GM18951 (cell line): ENCODE measurements at regions not wholly inside any gene's neighbourhood (a gene's known extent, or its start where the extent isn't known, plus 50 kb on each side); places are given as distances from the start of the nearest gene placed in this dataset.

Source experiments
- POLR2A ChIP-seq: IDR thresholded peaks from 4 replicates; pipeline ENCODE4 v1.6.1; 2011; ENCODE audit warnings: mild to moderate bottlenecking; ENCODE audit not compliant: insufficient read length, insufficient read depth; ENCODE audit errors: extremely low read depth
- in situ Hi-C: fragments of 300-500 bp; cut with MboI; formaldehyde crosslinking; loops from one replicate; pipeline ENCODE4 v1.12.0; 2022; ENCODE audit warnings: low sequenced_read_pairs, mixed read lengths, inconsistent platforms; ENCODE audit not compliant: unreplicated experiment

GRCh38 chr4:137333031-137333430 is 199.3 kb downstream of the PCDH18 start:
- no peak for TF ChIP-seq POLR2A
- in situ Hi-C loops: no loop called here

GRCh38 chr4:137312257-137312656 is 220.0 kb downstream of the PCDH18 start:
- in situ Hi-C loops: no loop called here

GRCh38 chr4:137310593-137311490 is 221.5 kb downstream of the PCDH18 start:
- no peak for TF ChIP-seq POLR2A
- in situ Hi-C loops: no loop called here

More at GRCh38 chr4:137312257-137312656, 220.0 kb downstream of the PCDH18 start:
- no peak for TF ChIP-seq POLR2A

- in situ Hi-C loops: no loop called here
These were observed 222.1 kb downstream of the PCDH18 start for GRCh38 chr4:137310166-137310565.

GRCh38 chr4:137309424-137309823 is 222.9 kb downstream of the PCDH18 start:
- in situ Hi-C loops: no loop called here
- no peak for TF ChIP-seq POLR2A

More at GRCh38 chr4:137310166-137310565, 222.1 kb downstream of the PCDH18 start:
- TF ChIP-seq POLR2A: no peak

GRCh38 chr4:137307806-137308205 is 224.5 kb downstream of the PCDH18 start:
- no peak for TF ChIP-seq POLR2A
- in situ Hi-C loops: no loop called here

GRCh38 chr4:137300776-137301175 is 231.5 kb downstream of the PCDH18 start:
- in situ Hi-C loops: no loop called here
- TF ChIP-seq POLR2A: no peak

GRCh38 chr4:137299281-137299680 is 233.0 kb downstream of the PCDH18 start:
- in situ Hi-C loops: no loop called here
- TF ChIP-seq POLR2A: no peak

- in situ Hi-C loops: no loop called here
- TF ChIP-seq POLR2A: no peak
These were observed 239.0 kb downstream of the PCDH18 start for GRCh38 chr4:137293281-137293680.

GRCh38 chr4:137283737-137284136 is 248.6 kb downstream of the PCDH18 start:
- TF ChIP-seq POLR2A: no peak
- in situ Hi-C loops: no loop called here

GRCh38 chr4:137278431-137278830 is 253.9 kb downstream of the PCDH18 start:
- TF ChIP-seq POLR2A: no peak
- in situ Hi-C loops: no loop called here

- TF ChIP-seq POLR2A: no peak
- in situ Hi-C loops: no loop called here
These were observed 257.9 kb downstream of the PCDH18 start for GRCh38 chr4:137274404-137274803.

- no peak for TF ChIP-seq POLR2A
- in situ Hi-C loops: no loop called here
These were observed 265.3 kb downstream of the PCDH18 start for GRCh38 chr4:137267024-137267423.

GRCh38 chr4:137266511-137266910 is 265.8 kb downstream of the PCDH18 start:
- no peak for TF ChIP-seq POLR2A
- in situ Hi-C loops: no loop called here
